Sigmoid colon (tissue), 4 donors: ENCODE measurements at regions not wholly inside any gene's neighbourhood (a gene's known extent, or its start where the extent isn't known, plus 50 kb on each side); places are given as distances from the start of the nearest gene placed in this dataset.

Experiments used
- EP300 ChIP-seq, 4 donors: sonication (generic); formaldehyde crosslinking; IDR thresholded peaks; one replicate each; pipeline ENCODE4 v1.6.1; 2017; ENCODE audit warnings: antibody characterized with exemption in 4 of 4
- TF ChIP-seq, protein P1 (sequence below), 4 experiments: fragments of 450-650 bp in 3 of 4; fragments of 200-600 bp in 1 of 4; IDR thresholded peaks; one replicate each; pipeline ENCODE4 v1.5.1; 2016 to 2019; ENCODE audit warnings: antibody characterized with exemption in 4 of 4, mild to moderate bottlenecking in 3 of 4, moderate library complexity in 2 of 4

DNA sequence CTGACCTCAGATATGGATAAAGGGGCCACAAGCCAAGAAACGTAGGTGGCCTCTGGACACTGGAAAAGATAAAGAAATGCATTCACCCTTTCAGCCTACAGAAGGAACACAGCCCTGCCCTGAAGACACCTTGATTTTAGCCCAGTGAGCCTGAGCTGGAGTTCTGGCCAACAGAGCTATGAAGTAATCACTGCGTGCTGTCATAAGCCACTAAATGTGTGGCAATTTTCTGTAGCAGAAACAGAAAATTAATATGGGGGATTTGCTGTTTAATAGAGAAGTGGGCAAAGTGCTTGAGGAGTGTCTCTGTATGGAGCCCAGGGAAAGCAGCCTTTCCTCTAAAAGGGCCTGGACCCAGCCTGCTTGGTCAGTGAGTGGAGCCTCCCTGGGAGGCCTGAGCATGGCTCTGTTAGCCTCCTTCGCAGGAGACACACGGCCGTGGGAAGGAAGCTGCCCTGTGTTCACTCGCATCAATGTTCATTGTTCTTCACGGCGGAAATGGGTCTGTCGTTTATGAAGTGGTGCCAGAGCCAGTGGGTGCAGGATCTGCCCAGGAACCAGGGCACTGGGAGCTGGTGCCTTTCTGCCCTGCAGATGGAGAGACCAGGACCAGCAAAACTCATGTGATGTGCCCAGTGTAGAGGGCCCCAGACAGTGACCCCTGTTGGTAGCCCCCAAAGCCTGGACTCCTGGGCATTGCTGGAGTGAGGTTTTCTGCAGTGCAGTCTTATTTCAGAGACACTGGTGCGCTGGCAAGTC, 268.9 kb downstream of the NDUFA10 start:
- TF ChIP-seq, protein P1, sequence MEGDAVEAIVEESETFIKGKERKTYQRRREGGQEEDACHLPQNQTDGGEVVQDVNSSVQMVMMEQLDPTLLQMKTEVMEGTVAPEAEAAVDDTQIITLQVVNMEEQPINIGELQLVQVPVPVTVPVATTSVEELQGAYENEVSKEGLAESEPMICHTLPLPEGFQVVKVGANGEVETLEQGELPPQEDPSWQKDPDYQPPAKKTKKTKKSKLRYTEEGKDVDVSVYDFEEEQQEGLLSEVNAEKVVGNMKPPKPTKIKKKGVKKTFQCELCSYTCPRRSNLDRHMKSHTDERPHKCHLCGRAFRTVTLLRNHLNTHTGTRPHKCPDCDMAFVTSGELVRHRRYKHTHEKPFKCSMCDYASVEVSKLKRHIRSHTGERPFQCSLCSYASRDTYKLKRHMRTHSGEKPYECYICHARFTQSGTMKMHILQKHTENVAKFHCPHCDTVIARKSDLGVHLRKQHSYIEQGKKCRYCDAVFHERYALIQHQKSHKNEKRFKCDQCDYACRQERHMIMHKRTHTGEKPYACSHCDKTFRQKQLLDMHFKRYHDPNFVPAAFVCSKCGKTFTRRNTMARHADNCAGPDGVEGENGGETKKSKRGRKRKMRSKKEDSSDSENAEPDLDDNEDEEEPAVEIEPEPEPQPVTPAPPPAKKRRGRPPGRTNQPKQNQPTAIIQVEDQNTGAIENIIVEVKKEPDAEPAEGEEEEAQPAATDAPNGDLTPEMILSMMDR (IDR thresholded peaks at IDR 0.05), result no peak
- no peak for TF ChIP-seq EP300 (IDR thresholded peaks at IDR 0.05)
